Right ventricle myocardium inferior (tissue), 1 donor: ENCODE measurements at regions not wholly inside any gene's neighbourhood (a gene's known extent, or its start where the extent isn't known, plus 50 kb on each side); places are given as distances from the start of the nearest gene placed in this dataset.
"Not testable (repeated sequence)": the region's sequence is repeated elsewhere in the genome, so short reads cannot be mapped to it uniquely, and the experiment has no call there.

ENCODE experiments used
- ATAC-seq: fragments of 200-7000 bp; cut with Tn5 transposase; one replicate; pipeline ENCODE4 v1.9.1; 2020; ENCODE audit warnings: mild to moderate bottlenecking, moderate library complexity
- DNase-seq: peaks from one replicate; pipeline ENCODE4 v3.0.0; 2021; ENCODE audit errors: missing footprints
- intact Hi-C: fragments of 100-400 bp; cut with DNase I; formaldehyde crosslinking; loops from one replicate; pipeline ENCODE4 v1.11.0; 2022
- donor health status: DM: no; HTN: yes; CAD: no; lungs with severe emphysema.

DNA sequence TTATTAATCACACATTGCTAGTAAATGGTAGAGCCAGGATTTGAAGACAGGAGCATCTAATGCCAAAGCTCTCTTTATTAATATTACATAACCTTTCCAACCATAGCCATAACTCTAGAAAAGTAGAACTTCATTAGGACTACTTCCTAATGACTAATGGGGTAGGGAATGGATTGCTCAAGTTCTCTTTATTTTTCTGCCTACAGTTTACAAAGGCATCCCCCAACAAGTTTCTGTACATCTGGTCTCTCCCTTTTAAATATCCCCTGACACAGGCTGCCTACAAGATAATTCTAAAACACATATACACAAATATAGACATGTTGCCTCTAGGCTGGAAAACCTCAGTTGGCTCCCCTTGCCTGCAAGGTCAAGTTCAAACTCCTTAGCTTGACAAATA is 534.9 kb downstream of the SOX6 start:
- no peak for DNase-seq
- intact Hi-C loops, result loop anchor here (10.0 kb wide), 1 partner anchor 63 kb away; no protein-coding TSS in a partner anchor

DNA sequence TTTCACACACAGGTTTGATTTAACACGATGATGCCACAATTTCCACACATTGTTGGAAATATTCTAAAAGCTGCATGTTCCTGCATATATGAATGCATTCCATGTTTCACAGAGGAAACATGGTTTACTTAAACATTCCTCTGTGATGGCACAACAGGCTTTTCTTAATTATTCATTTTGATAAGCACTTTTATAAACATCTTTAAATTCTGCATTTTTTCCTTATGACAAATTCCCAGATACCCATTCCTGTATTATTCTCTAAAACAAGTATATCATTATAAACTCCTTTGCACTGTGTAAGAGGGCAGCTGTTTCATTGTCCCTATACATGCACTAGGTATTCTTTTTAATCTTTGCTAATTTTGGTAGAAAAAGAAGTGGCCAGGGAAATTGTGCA is 532.3 kb downstream of the SOX6 start:
- DNase-seq, result no peak
- no peak for ATAC-seq
- intact Hi-C loops, result loop anchor here (10.0 kb wide), 1 partner anchor 61 kb away; no protein-coding TSS in a partner anchor

More for the DNA sequence above, 534.9 kb downstream of the SOX6 start:
- no peak for ATAC-seq

DNA sequence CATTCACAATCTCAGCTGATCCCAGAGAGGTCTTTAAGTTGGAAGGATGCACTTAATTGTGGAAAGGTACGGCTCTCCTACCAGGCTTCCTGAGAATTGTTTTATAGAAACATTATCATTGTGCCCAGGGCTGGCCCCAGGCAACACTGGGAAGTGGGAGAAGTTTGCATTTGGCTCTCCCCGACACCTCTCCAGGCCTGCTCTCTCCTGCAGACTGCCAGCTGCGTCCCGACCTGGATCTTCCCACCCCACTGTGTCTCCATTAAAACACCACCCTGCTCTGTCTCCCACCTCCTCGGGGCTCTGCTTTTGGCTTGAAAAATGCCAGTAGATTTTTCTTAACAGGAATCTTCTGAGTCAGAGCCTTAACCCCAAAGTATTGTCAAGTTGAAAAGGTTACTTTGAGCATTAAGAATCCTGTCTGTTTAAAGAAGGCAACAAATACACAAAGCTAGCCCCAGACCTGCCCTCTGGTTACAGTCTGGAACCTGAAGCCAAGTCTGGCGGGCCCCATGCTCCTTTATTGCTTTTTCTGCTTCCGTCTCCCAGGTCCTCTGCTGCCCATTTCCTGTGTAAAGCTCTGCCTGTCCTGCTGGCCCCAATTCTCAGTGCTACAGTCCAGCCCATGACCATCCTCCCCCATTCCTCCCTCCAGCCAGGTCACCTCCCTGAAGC is 530.2 kb downstream of the SOX6 start:
- DNase-seq, result no peak
- ATAC-seq, result no peak
- intact Hi-C loops, result loop anchor here (10.0 kb wide), 1 partner anchor 59 kb away; no protein-coding TSS in a partner anchor

DNA sequence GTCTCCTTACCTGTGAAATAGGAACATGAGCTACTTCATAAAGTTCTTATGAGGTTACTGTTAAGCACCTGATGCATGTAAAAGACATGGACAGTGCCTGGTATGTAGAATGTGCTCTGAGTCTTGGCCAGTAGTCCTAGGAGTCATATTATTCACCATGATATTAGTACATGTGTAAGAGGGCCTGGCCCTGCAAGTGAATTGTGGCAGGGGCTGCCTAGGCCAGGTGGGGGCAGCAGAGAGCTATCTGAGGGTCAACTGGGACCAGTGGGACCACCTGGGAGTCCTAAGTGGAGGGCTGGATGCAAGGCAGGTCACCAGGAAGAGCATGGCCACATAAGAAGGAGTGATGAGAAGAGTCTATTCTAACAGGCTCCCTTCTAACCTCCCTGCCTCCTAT is 529.5 kb downstream of the SOX6 start:
- peak; percentile 60 for DNase-seq
- intact Hi-C loops, result loop anchor here (10.0 kb wide), 1 partner anchor 58 kb away; no protein-coding TSS in a partner anchor
- ATAC-seq, result peak; percentile 54

DNA sequence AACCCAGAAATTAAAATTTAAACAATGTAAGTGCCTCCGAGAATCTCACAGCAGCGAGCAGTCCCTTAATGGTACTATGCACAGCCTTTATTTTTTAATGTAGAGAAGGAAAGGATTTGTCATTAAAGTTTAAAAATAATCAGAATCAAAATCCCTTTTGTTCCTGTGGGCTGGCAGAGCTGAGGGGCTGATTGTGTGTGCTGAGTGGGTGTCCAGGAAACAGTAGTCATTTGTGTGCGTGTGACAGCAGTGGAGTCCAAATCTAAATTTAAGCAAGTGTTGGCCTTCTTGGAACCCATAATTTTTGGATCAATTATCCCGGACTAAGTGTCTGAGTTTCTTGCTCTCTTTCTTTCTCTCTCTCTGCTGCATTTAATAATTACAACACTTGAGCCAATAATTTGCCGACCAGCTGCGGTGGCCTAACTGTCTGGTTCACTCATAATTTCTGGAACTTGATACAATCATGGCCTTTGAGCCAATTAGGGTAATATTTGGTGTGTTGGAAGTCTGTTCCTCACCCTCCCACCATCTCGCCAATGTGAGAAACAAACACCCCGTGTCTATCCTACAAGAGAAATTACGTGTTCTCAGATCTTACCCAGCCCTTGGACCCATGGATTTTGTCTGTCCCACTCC is 528.0 kb downstream of the SOX6 start:
- ATAC-seq (peak; percentile 51), DNase-seq (no peak)
- intact Hi-C loops, result loop anchor here (10.0 kb wide), 1 partner anchor 56 kb away; no protein-coding TSS in a partner anchor

DNA sequence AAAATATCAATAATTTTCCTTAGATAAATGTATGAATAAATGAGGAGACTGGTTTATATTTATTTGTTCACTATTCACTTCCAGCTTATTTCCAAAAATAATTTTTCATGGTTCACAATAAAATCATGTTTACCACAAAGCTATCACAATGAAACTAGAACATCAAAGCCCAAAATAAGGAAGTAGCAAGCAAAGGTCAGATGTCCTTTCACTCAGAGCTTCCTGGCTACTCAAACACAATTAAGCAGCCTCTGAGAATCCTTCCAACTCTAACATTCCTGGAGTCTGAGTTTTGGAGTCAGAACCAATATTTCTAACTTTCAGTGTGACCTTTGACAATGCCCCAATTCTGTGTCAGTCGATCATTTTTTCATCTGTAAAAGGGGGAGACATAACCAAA is 527.0 kb downstream of the SOX6 start:
- intact Hi-C loops, result loop anchor here (10.0 kb wide), 1 partner anchor 55 kb away; no protein-coding TSS in a partner anchor
- DNase-seq (no peak), ATAC-seq (no peak)

DNA sequence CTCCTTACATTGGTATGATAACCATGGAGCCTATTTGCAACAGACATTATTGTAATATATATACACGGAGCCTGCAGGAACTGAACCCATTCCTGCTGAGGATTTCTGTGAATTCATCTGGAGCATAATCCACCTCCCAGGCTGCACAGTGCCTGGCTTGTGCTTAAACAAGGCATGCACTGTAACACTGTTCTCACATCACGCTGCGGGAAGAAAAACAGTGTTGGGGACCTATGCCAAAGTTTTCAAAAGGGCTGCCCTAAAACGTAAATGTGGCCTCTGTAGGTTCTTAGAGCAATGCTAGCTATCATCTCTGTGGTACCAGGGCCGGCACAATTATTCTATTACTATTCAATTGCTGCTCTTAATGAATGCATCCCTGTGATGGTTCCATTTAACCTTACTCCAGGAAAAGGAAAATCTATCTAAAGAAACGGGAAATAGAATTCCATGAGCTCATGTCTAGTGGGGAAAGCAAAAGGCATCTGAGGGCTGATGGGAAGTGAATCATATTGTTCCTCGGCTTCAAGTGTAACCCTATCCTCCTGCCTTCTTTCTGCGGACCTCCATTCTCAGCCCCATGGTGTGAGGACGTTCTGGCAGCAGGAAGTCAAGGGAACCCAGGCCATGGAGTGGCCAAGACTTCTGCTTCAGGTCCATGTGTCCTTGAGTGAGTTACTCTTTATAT is 525.5 kb downstream of the SOX6 start:
- no peak for ATAC-seq
- intact Hi-C loops, result no loop called here
- DNase-seq, result no peak

DNA sequence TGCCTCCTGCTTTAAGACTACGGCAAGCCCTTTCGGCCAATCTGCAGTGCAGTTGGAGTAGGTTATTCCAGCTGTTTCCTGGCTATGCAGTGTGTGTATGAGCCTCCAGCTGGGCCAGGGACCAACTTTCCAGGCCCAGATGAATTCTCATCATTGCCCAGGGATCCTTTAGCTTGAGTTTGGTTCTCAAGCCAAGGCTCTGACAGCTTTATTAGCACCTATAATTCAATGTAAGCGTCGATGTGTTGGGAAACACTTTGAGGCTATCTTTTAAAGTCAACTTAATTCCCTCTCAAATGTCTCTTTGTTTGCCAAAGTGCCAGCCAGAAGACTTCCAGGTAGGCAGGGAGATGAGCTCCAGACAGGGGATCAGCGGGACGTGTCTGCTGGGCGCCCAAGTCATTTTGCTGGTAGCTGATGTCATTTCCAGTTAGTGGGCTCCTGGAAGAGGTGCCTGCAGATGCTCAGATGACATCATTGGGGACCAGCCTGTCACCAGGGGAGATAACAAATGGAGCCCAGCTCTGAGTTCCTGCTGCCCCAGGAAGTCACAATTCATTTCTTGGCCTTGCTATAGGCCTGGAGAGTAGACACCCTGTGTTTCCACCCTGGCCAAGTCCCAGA is 520.4 kb downstream of the SOX6 start:
- DNase-seq, result no peak
- ATAC-seq, result no peak
- intact Hi-C loops, result no loop called here

DNA sequence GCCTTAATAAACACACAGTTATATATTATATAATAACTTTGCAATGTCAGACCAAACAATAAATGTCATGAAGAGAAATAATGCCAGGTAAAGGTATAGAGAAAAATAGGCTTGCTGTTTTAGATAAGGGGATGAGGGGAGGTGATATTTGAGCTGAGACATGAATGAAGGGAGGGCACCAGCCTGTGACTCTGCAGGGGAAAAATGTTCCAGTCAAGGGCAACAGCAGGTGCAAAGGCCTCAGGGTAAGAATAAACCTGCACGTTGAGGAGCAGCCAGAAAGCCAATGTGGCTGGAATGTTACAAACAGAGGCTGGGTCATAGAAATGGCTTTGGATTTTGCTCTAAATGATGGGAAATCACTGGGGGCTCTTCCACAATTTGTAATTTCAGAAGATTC is 519.6 kb downstream of the SOX6 start:
- intact Hi-C loops, result no loop called here
- ATAC-seq (no peak), DNase-seq (no peak)

DNA sequence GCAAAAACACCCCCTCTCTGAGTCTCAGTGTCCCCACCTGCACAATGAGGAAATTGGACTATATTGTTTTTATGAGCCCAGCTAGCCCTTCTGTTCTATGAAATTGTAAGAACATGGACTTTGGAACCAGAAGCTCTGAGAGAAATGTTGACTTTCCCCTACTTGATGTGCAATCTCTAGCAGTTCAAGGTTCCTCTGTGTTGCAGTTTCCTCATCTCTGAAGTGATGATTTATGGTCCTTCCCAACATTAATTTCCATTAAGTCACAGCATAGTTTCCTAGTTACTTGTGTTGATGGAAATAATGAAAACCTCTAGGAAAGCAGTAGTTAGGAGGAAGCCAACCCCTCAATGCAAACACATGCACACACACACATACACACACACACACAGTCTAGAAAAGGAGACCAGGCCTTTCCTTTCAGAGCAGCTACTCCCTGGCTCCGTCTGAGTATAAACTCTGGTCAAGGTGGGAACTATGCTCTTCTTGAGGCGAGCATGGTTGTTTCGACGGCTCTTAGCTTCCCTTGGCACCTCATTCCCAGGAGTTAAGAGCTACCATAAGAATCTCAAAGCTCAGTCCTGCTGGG is 518.4 kb downstream of the SOX6 start:
- ATAC-seq, result no peak

DNA sequence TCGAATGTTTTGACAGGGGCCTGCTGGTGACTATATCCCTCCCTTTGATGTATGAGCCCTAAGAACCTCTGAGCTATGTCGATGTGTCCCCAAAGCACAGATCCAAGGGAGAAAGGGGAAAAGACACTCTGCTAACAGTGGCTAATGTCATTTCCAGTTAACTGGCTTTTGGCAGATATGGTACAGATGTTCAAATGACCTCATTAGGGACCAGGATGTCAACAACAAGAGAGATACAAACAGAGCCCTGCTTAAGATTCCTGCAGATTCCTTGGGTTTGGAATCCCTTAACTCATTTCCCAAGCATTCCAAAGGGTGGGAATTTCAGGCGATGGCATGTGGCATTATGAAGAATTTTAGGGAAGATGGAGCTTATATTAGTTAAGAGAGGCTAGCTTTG is 517.3 kb downstream of the SOX6 start:
- no peak for DNase-seq
- intact Hi-C loops, result no loop called here
- no peak for ATAC-seq

More for the DNA sequence above, 518.4 kb downstream of the SOX6 start:
- no peak for DNase-seq
- intact Hi-C loops, result no loop called here

DNA sequence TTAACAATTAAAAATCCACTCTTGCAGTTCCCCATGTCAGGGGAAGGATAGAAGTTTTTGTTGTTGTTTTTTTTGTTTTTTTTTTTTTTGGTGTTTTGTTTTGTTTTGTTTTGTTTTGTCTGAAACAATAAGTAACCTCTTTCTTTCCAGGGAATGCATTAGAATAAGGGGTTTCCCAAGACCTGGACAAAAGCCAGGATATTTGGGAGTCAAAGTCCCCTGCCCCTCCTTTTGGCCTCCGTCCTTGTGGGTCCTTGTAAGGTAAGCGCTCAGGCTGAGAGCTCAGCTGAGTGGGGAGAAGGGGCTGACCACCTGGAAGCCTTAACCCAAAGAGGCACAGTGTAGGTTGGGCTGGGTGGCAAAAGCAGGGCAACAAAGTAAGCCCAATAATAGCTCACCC is 515.4 kb downstream of the SOX6 start:
- DNase-seq (no peak), ATAC-seq (no peak)
- intact Hi-C loops, result no loop called here

DNA sequence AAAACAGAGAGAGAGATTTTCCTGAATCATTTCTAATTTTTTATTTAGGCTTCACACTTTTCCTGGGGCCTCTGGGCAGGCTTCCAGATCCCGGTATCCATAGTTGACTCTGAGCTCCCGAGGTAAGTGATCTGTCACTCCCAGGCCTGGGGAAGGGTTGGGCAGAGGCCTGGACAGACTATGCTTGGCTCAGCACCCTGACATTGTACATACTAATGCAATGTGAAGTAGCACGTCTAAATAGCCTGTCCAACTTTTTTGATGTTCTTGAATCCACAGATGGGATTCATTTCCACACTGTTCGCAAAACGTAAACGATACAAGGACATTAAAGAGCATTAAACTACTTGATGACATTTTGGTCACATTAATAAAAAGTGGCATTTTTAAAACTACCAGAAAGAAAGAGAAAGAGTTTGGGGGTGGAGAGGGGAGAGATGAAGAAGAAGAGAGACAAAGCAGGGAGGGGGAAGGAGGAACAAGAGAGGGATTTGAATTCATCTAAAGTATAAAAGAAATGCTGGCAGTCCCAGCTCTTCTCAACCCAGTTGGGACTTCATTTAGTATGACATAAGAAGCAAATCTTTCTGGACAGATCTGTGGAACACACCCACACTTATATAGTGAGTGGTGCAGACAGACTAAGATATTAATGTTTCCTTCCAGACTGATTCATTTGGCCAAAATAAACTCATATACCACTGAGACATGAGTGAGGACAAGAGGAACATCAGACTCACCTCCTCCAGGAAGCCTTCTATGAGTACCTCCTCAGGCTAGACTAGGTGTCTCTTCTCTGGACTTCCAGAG is 514.2 kb downstream of the SOX6 start:
- no peak for DNase-seq

DNA sequence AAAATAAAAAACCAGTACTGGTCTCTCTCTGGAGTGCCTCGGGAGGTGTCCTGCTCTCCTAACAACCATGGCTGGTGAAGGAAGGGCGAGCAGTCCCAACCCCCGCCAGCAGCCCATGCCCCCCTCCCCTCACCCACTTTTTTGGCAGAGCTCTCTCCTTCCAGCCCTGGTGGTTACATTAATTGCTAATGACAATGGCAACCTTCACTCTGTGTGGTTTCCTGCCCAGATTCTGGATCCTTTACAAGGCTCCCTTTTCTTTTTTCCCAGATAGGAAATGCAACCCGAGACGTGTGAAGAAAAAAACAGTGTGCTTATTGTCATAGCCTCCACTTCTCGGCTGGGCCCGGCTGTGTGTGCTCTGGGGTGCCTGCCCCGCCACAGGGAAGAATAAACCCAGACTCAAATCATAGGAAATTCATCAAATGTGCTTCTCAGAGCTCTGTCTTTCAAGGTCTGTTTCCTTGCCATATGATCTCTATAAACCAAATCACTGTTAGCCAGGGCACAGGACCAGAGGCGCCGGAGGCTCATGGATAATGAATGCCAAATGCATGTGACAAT is 513.0 kb downstream of the SOX6 start:
- ATAC-seq (peak; percentile 57), DNase-seq (peak; percentile 66)
- intact Hi-C loops, result no loop called here

More for the DNA sequence above, 514.2 kb downstream of the SOX6 start:
- intact Hi-C loops, result no loop called here
- peak; percentile 50 for ATAC-seq

DNA sequence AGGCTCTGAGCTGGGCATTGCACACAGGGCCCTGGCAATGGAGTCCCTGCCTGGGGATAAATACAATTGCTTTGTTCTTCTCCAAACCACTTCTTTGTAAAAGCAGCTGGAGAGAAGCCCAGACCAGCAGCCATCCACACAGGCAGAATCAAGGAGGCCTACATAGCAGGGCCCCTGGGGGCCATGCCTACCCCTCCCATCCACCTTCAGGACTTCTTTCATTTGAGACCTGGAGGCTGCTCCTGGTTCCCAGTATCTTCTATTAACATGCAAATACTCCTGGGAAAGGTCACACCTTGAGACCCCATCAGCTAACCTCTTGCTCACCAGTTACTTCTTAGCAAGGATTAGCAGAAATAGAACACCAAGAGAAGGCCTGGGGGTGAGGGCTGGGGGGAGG is 511.1 kb downstream of the SOX6 start:
- ATAC-seq (peak; percentile 23), DNase-seq (no peak)
- intact Hi-C loops, result no loop called here

DNA sequence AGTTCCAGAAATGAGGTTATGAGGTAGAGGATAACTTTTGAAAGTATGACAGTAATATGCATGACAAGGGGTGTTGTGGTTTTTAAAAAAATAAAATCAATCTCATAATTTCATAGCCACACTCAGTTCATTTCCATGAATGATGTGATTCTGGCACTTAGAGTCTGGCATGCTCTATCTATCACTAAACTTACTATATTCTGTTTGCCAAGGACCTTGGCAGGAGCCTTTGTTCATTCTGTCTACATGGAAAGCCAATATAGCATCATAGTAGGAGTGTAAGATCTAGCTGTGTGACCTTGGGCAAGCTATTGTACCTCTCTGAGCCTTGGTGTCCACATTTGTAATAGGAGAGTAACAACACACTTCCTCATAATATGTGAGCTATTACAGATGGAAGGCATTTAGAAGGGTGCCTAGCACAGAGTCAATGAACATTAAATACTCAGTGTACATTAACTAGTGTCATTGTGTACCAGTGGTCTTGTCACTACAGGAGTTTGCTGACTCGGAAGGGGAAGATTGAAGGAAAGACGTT is 507.6 kb downstream of the SOX6 start:
- ATAC-seq (no peak), DNase-seq (no peak)
- intact Hi-C loops, result no loop called here

DNA sequence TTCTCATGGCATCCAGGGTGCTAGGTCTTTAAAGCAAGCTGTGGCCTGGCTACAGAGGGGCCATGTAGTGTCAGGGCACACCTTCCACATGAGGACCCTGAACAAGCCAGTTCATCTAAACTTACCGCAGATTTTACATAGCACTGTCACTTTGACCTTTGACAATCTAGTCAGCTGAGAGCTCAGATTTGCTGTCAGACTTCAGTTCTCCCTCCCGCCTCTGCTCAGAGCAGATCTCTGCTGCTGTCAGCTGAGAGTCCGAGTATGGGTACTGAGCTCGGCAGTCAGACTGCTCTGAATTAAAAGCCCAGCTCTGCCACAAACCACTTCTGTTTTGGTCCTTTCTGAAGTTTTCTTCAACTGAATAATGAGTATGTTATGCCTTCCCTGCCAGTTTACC is 507.1 kb downstream of the SOX6 start:
- DNase-seq, result no peak
- intact Hi-C loops, result no loop called here
- ATAC-seq, result peak; percentile 35

DNA sequence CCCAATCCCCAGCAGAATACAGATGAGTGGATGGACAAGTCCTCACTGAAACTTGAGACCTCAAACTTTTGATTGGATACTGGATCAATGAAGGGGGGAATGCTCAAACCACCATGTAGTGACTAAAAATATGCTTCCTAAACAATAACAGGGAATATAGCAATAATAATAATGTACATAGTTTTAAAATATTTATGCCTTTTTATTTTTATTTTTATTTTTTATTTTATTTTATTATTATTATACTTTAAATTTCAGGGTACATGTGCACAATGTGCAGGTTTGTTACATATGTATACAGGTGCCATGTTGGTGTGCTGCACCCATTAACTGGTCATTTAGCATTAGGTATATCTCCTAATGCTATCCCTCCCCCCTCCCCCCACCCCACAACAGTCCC is 506.0 kb downstream of the SOX6 start:
- intact Hi-C loops, ATAC-seq: not testable (repeated sequence)

More for the DNA sequence above, 506.0 kb downstream of the SOX6 start:
- DNase-seq, result not testable (repeated sequence)
